Bronchial epithelial cell (primary cell): ENCODE measurements at regions not wholly inside any gene's neighbourhood (a gene's known extent, or its start where the extent isn't known, plus 50 kb on each side); places are given as distances from the start of the nearest gene placed in this dataset.
A peak's percentile ranks its signal among the peaks of the same experiment; 100 is the strongest.

Source experiments
- DNase-seq: peaks from one replicate; pipeline ENCODE4 v3.0.0-alpha.2; 2010; ENCODE audit warnings: low read depth
- FAIRE-seq: peaks from 2 replicates; lab custom pipeline; 2011; peaks lifted over from hg19 to GRCh38; lab: Jason Lieb, UNC
- H3K27me3 ChIP-seq: 2 replicates; pipeline ENCODE4 v1.5.1; 2011; ENCODE audit warnings: low read length; ENCODE audit not compliant: control insufficient read depth, insufficient read depth
- H3K36me3 ChIP-seq: 2 replicates; pipeline ENCODE4 v1.5.1; 2011; ENCODE audit warnings: low read length; ENCODE audit not compliant: control insufficient read depth, insufficient read depth
- H3K4me3 ChIP-seq: 2 replicates; pipeline ENCODE4 v1.5.1; 2011; ENCODE audit warnings: mild to moderate bottlenecking, low read depth, low read length, control low read depth
- CTCF ChIP-seq: IDR thresholded peaks from 2 replicates; pipeline ENCODE4 v1.5.1; 2011; ENCODE audit warnings: mild to moderate bottlenecking, moderate library complexity, low read length, control low read depth, inconsistent platforms; ENCODE audit not compliant: insufficient read depth, severe bottlenecking

DNA sequence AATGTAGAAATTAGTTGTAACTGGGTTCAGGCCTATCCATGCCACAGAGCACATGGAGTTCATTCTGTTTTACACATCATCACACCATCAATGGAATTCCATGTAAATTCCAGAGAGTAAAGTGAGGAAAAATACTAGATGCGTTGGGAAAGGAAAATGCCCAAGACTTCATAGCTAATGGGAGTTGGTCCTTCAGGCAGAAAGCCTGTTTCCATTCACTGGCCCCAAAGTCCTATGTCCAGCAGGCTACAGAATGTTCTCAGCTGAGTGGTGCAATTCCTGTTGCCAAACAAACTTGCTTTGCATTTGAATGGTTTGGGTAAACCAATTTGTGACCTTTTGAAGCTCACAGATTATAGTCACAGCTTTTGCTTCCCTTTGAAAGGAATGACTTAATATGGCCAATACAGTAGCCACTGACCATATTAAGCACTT, 164.6 kb upstream of the PFN2 start:
- H3K4me3 ChIP-seq, result no peak overlapping the region
- H3K27me3 ChIP-seq, result no peaks in the 10 kb centered on the region
- no peak for FAIRE-seq
- no peak for DNase-seq
- H3K36me3 ChIP-seq, result no peaks in the 10 kb centered on the region
- no peak for TF ChIP-seq CTCF

DNA sequence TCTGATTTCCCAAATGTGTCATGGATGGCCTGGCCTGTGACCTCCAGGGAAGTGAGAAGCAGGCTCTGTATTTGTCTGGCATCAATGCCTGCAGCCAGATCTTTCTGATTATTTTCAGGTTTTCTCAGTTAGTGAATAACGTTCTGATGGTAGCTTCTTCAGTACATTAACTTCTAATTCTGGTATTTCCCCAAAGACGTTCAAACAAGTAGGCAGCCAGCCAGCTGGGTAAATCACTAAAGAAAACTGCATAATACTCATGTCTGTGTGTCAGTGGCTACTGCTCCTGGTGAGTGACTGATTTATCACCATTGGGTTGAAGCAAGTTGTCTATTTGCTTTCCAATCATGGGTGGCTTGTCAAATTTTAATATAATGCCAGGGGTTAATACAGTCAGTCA, 162.6 kb upstream of the PFN2 start:
- Histone ChIP-seq H3K27me3 (no peaks in the 10 kb centered on the region), H3K36me3 (no peaks in the 10 kb centered on the region), H3K4me3 (no peak overlapping the region)
- FAIRE-seq (no peak), DNase-seq (no peak)
- TF ChIP-seq CTCF, result no peak

- FAIRE-seq (no peak), DNase-seq (peak; percentile 30)
- no peak for TF ChIP-seq CTCF
- Histone ChIP-seq H3K4me3 (no peak overlapping the region), H3K36me3 (no peaks in the 10 kb centered on the region), H3K27me3 (no peaks in the 10 kb centered on the region)
Measured at GRCh38 chr3:150132101-150132749, 161.5 kb upstream of the PFN2 start.

GRCh38 chr3:150131663-150132062, 161.0 kb upstream of the PFN2 start:
- DNase-seq (no peak), FAIRE-seq (no peak)
- Histone ChIP-seq H3K36me3 (no peaks in the 10 kb centered on the region), H3K27me3 (no peaks in the 10 kb centered on the region), H3K4me3 (no peak overlapping the region)
- no peak for TF ChIP-seq CTCF

- no peak for TF ChIP-seq CTCF
- DNase-seq (no peak), FAIRE-seq (no peak)
- Histone ChIP-seq H3K4me3 (no peak overlapping the region), H3K27me3 (no peaks in the 10 kb centered on the region), H3K36me3 (no peaks in the 10 kb centered on the region)
Measured at GRCh38 chr3:150130404-150131100, 159.9 kb upstream of the PFN2 start.

- no peak overlapping the region for H3K4me3 ChIP-seq
- H3K36me3 ChIP-seq, result no peaks in the 10 kb centered on the region
- no peak for FAIRE-seq
- no peak for DNase-seq
- TF ChIP-seq CTCF, result no peak
- no peaks in the 10 kb centered on the region for H3K27me3 ChIP-seq
Measured at GRCh38 chr3:150129166-150129565, 158.5 kb upstream of the PFN2 start.
